ENCODE measurements at regions not wholly inside any gene's neighbourhood (a gene's known extent, or its start where the extent isn't known, plus 50 kb on each side); places are given as distances from the start of the nearest gene placed in this dataset.
"Not testable (repeated sequence)": the region's sequence is repeated elsewhere in the genome, so short reads cannot be mapped to it uniquely, and the experiment has no call there.

DNA sequence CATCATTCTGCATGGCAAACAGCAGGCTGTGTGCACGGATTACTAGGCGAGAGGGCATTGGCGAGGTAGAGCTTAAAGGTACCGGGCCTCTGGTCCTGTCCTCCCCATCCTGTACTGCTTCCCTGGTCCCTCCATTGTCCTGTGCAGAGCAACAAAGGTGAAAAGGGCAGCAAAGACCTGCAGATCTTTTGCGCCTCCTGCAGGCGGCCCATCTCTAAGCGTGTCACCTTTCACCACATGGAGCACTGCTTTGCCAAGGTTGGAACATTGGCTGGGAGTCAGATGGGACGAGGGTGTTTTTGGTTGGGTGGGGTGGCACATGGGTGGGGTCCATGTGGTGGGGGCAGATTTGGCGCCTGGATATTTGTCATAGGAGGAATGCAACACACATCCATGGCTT lies 64.7 kb upstream of the UXT start:
- Histone ChIP-seq H3K4ac (ENCODE audit: low read depth, low read length) (no peak overlapping the region), H2AFZ (ENCODE audit: insufficient read depth, low read length, poor library complexity) (no peak overlapping the region), H2BK12ac (ENCODE audit: low read length) (no peak overlapping the region), H4K8ac (ENCODE audit: low read depth, low read length) (no peak overlapping the region), H3K18ac (ENCODE audit: low read length) (no peak overlapping the region), H3K4me1 (ENCODE audit: control insufficient read depth in 1 of 2, insufficient read depth in 2 of 2, low read length in 2 of 2) (no peaks in the 10 kb centered on the region), H3K36me3 (ENCODE audit: control insufficient read depth in 1 of 2, insufficient read depth in 2 of 2, low read length in 2 of 2) (no peaks in the 10 kb centered on the region), H2AK5ac (ENCODE audit: low read length) (no peak overlapping the region), H3K9me3 (ENCODE audit: insufficient read depth, low read depth, low read length) (no peaks in the 10 kb centered on the region), H3K14ac (ENCODE audit: low read length) (no peak overlapping the region), H3K4me3 (ENCODE audit: low read depth, low read length) (no peak overlapping the region), H4K91ac (ENCODE audit: low read depth, low read length) (no peak overlapping the region), H2BK5ac (ENCODE audit: low read depth, low read length, poor library complexity) (no peak overlapping the region), H3K27ac (ENCODE audit: low read depth, low read length) (no peak overlapping the region), H3K79me1 (ENCODE audit: low read length) (no peaks in the 10 kb centered on the region), H3K79me2 (ENCODE audit: control insufficient read depth, insufficient read depth, low read length, poor library complexity) (no peaks in the 10 kb centered on the region), H4K12ac (ENCODE audit: low read depth, low read length) (no peak overlapping the region), H3K9ac (ENCODE audit: low read length) (no peak overlapping the region), H3K4me2 (ENCODE audit: low read length) (no peak overlapping the region), H3K27me3 (ENCODE audit: insufficient read depth, low read length) (no peaks in the 10 kb centered on the region), H3K23ac (ENCODE audit: low read length) (no peak overlapping the region), H2BK120ac (ENCODE audit: insufficient read depth, low read length, poor library complexity) (no peak overlapping the region)
- DNase-seq, result peak; percentile 27 to 53
- WGBS (ENCODE audit: extremely low coverage, insufficient coverage, insufficient read length), result no CpG with 5 or more reads among the region's 9 CpGs

DNA sequence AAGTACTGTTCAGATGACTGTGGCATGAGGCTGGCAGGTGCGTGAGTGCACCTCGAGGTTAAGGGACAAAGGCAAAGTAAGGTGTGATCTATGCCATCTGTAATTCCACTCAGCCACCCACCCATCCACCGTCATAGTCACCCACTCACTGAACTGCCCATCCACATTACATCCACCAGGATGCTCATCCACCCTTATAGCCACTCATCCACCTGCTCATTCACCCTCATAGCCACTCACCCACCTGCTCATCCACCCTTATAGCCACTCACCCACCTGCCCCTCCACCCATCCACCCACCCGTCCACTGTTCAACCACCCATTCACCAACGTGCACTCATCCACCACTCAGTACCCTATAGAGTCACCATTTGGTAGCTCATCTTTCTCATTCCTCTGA lies 64.1 kb upstream of the UXT start:
- H2AK5ac ChIP-seq (ENCODE audit: low read length), result no peak overlapping the region
- no peaks in the 10 kb centered on the region for H3K27me3 ChIP-seq (ENCODE audit: insufficient read depth, low read length)
- no peak overlapping the region for H2AFZ ChIP-seq (ENCODE audit: insufficient read depth, low read length, poor library complexity)
- no peak overlapping the region for H2BK12ac ChIP-seq (ENCODE audit: low read length)
- H3K4ac ChIP-seq (ENCODE audit: low read depth, low read length), result no peak overlapping the region
- H3K36me3 ChIP-seq (ENCODE audit: control insufficient read depth in 1 of 2, insufficient read depth in 2 of 2, low read length in 2 of 2), result no peaks in the 10 kb centered on the region
- no peaks in the 10 kb centered on the region for H3K79me1 ChIP-seq (ENCODE audit: low read length)
- H3K23ac ChIP-seq (ENCODE audit: low read length), result no peak overlapping the region
- H3K9me3 ChIP-seq (ENCODE audit: insufficient read depth, low read depth, low read length), result no peaks in the 10 kb centered on the region
- no peak overlapping the region for H2BK120ac ChIP-seq (ENCODE audit: insufficient read depth, low read length, poor library complexity)
- H3K9ac ChIP-seq (ENCODE audit: low read length), result no peak overlapping the region
- H4K8ac ChIP-seq (ENCODE audit: low read depth, low read length), result no peak overlapping the region
- no peak overlapping the region for H3K4me3 ChIP-seq (ENCODE audit: low read depth, low read length)
- no peak overlapping the region for H2BK5ac ChIP-seq (ENCODE audit: low read depth, low read length, poor library complexity)
- no peaks in the 10 kb centered on the region for H3K79me2 ChIP-seq (ENCODE audit: control insufficient read depth, insufficient read depth, low read length, poor library complexity)
- no CpG with 5 or more reads among the region's 5 CpGs for WGBS (ENCODE audit: extremely low coverage, insufficient coverage, insufficient read length)
- no peak overlapping the region for H3K27ac ChIP-seq (ENCODE audit: low read depth, low read length)
- no peak overlapping the region for H3K4me2 ChIP-seq (ENCODE audit: low read length)
- no peak overlapping the region for H3K18ac ChIP-seq (ENCODE audit: low read length)
- no peak overlapping the region for H3K14ac ChIP-seq (ENCODE audit: low read length)
- H4K12ac ChIP-seq (ENCODE audit: low read depth, low read length), result no peak overlapping the region
- H3K4me1 ChIP-seq (ENCODE audit: control insufficient read depth in 1 of 2, insufficient read depth in 2 of 2, low read length in 2 of 2), result no peaks in the 10 kb centered on the region
- DNase-seq, result no peak
- H4K91ac ChIP-seq (ENCODE audit: low read depth, low read length), result no peak overlapping the region

DNA sequence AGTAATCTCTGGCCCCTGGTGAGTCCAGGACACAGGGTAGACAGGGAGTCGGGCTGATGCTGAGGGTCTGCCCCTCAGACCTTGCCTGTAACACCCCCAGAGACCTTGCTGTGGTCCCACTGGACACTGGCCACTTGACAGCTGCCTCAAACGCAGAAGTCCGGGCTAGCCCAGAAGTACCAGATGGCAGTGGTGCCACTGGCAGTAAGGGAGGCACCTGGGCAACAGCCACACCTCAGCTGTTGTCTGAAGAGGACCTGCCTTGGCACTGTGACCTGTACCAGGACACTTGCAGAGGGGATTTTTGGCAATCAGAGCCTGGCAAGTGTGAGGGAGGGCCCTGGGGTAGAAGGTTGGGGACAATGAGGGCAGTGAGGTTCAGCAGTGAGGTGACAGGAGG lies 63.3 kb upstream of the UXT start:
- H3K4me2 ChIP-seq (ENCODE audit: low read length), result no peak overlapping the region
- H3K4me1 ChIP-seq (ENCODE audit: control insufficient read depth in 1 of 2, insufficient read depth in 2 of 2, low read length in 2 of 2), result no peaks in the 10 kb centered on the region
- no peak overlapping the region for H2BK5ac ChIP-seq (ENCODE audit: low read depth, low read length, poor library complexity)
- H3K9ac ChIP-seq (ENCODE audit: low read length), result no peak overlapping the region
- H4K8ac ChIP-seq (ENCODE audit: low read depth, low read length), result no peak overlapping the region
- H3K27ac ChIP-seq (ENCODE audit: low read depth, low read length), result no peak overlapping the region
- no peak overlapping the region for H4K12ac ChIP-seq (ENCODE audit: low read depth, low read length)
- no peaks in the 10 kb centered on the region for H3K79me2 ChIP-seq (ENCODE audit: control insufficient read depth, insufficient read depth, low read length, poor library complexity)
- H3K9me3 ChIP-seq (ENCODE audit: insufficient read depth, low read depth, low read length), result no peaks in the 10 kb centered on the region
- no peaks in the 10 kb centered on the region for H3K36me3 ChIP-seq (ENCODE audit: control insufficient read depth in 1 of 2, insufficient read depth in 2 of 2, low read length in 2 of 2)
- H2BK120ac ChIP-seq (ENCODE audit: insufficient read depth, low read length, poor library complexity), result no peak overlapping the region
- DNase-seq, result no peak
- H3K4me3 ChIP-seq (ENCODE audit: low read depth, low read length), result no peak overlapping the region
- no peak overlapping the region for H3K23ac ChIP-seq (ENCODE audit: low read length)
- H2AK5ac ChIP-seq (ENCODE audit: low read length), result no peak overlapping the region
- H3K14ac ChIP-seq (ENCODE audit: low read length), result no peak overlapping the region
- no peak overlapping the region for H2AFZ ChIP-seq (ENCODE audit: insufficient read depth, low read length, poor library complexity)
- H2BK12ac ChIP-seq (ENCODE audit: low read length), result no peak overlapping the region
- H3K27me3 ChIP-seq (ENCODE audit: insufficient read depth, low read length), result no peaks in the 10 kb centered on the region
- H4K91ac ChIP-seq (ENCODE audit: low read depth, low read length), result no peak overlapping the region
- no peaks in the 10 kb centered on the region for H3K79me1 ChIP-seq (ENCODE audit: low read length)
- H3K18ac ChIP-seq (ENCODE audit: low read length), result no peak overlapping the region
- no peak overlapping the region for H3K4ac ChIP-seq (ENCODE audit: low read depth, low read length)
- no CpG with 5 or more reads among the region's 3 CpGs for WGBS (ENCODE audit: extremely low coverage, insufficient coverage, insufficient read length)

DNA sequence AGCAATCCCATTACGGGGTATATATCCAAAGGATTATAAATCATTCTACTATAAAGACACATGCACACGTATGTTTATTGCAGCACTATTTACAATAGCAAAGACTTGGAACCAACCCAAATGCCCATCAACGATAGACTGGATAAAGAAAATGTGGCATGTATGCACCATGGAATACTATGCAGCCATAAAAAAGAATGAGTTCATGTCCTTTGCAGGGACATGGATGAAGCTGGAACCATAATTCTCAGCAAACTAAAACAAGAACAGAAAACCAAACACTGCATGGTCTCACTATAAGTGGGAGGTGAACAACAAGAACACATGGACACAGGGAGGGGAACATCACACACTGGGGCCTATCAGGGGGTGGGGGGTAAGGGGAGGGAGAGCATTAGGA lies 56.1 kb upstream of the UXT start:
- not testable (repeated sequence) for H3K9me3 ChIP-seq (ENCODE audit: insufficient read depth, low read depth, low read length); H3K4me2 ChIP-seq (ENCODE audit: low read length); H3K79me2 ChIP-seq (ENCODE audit: control insufficient read depth, insufficient read depth, low read length, poor library complexity); H4K12ac ChIP-seq (ENCODE audit: low read depth, low read length); DNase-seq; H3K36me3 ChIP-seq (ENCODE audit: control insufficient read depth in 1 of 2, insufficient read depth in 2 of 2, low read length in 2 of 2); H4K91ac ChIP-seq (ENCODE audit: low read depth, low read length); H4K8ac ChIP-seq (ENCODE audit: low read depth, low read length); H3K79me1 ChIP-seq (ENCODE audit: low read length); H3K4me1 ChIP-seq (ENCODE audit: control insufficient read depth in 1 of 2, insufficient read depth in 2 of 2, low read length in 2 of 2); H2AK5ac ChIP-seq (ENCODE audit: low read length); H3K4me3 ChIP-seq (ENCODE audit: low read depth, low read length); H2BK5ac ChIP-seq (ENCODE audit: low read depth, low read length, poor library complexity); H3K27me3 ChIP-seq (ENCODE audit: insufficient read depth, low read length); H2AFZ ChIP-seq (ENCODE audit: insufficient read depth, low read length, poor library complexity); H3K9ac ChIP-seq (ENCODE audit: low read length); H2BK12ac ChIP-seq (ENCODE audit: low read length); H2BK120ac ChIP-seq (ENCODE audit: insufficient read depth, low read length, poor library complexity); H3K27ac ChIP-seq (ENCODE audit: low read depth, low read length); H3K23ac ChIP-seq (ENCODE audit: low read length); H3K14ac ChIP-seq (ENCODE audit: low read length); H3K18ac ChIP-seq (ENCODE audit: low read length); H3K4ac ChIP-seq (ENCODE audit: low read depth, low read length)
- WGBS (ENCODE audit: extremely low coverage, insufficient coverage, insufficient read length), result no CpG with 5 or more reads among the region's 3 CpGs
